ENCODE measurements at regions not wholly inside any gene's neighbourhood (a gene's known extent, or its start where the extent isn't known, plus 50 kb on each side); places are given as distances from the start of the nearest gene placed in this dataset.

GRCh38 chr9:647522-647921 lies 194.0 kb upstream of the DMRT1 start:
- intact Hi-C loops (cut with DNase I; ENCODE audit: low total_unique reads), result no loop called here

GRCh38 chr9:649128-650074 lies 192.1 kb upstream of the DMRT1 start:
- no peak for DNase-seq (ENCODE audit: low spot score in 2 of 2)
- intact Hi-C loops (cut with DNase I; ENCODE audit: low total_unique reads), result no loop called here
- 47 to 52% methylated on average over 9 of the region's 9 CpGs for WGBS, 2 donors
- H3K4me3 ChIP-seq (ENCODE audit: low read depth, poor library complexity, severe bottlenecking), result no peak overlapping the region
- no peak for TF ChIP-seq CTCF (IDR thresholded peaks at IDR 0.05)
- TF ChIP-seq POLR2A (IDR thresholded peaks at IDR 0.05), result no peak

More at GRCh38 chr9:647522-647921, 194.0 kb upstream of the DMRT1 start:
- no peak for DNase-seq (ENCODE audit: low spot score in 2 of 2)
- no peak for TF ChIP-seq CTCF (IDR thresholded peaks at IDR 0.05)
- 93 to 97% methylated on average over 4 of the region's 4 CpGs for WGBS, 2 donors
- H3K4me3 ChIP-seq (ENCODE audit: low read depth, poor library complexity, severe bottlenecking), result no peak overlapping the region

GRCh38 chr9:650362-650761 lies 191.1 kb upstream of the DMRT1 start:
- WGBS, 2 donors, result 52 to 70% methylated on average over 1 of the region's 1 CpG
- H3K4me3 ChIP-seq (ENCODE audit: low read depth, poor library complexity, severe bottlenecking), result no peak overlapping the region
- TF ChIP-seq POLR2A (IDR thresholded peaks at IDR 0.05), result no peak
- TF ChIP-seq CTCF (IDR thresholded peaks at IDR 0.05), result no peak
- intact Hi-C loops (cut with DNase I; ENCODE audit: low total_unique reads), result no loop called here
- no peak for DNase-seq (ENCODE audit: low spot score in 2 of 2)

- TF ChIP-seq POLR2A (IDR thresholded peaks at IDR 0.05) (no peak), CTCF (IDR thresholded peaks at IDR 0.05) (no peak)
- WGBS, 2 donors, result 50 to 64% methylated on average over 2 of the region's 2 CpGs
- intact Hi-C loops (cut with DNase I; ENCODE audit: low total_unique reads), result no loop called here
- H3K4me3 ChIP-seq (ENCODE audit: low read depth, poor library complexity, severe bottlenecking), result no peak overlapping the region
- no peak for DNase-seq (ENCODE audit: low spot score in 2 of 2)
Measured at GRCh38 chr9:651371-651770, 190.1 kb upstream of the DMRT1 start.

- DNase-seq (ENCODE audit: low spot score in 2 of 2), result peak in 1 of 2 donors; percentile 35
- H3K4me3 ChIP-seq (ENCODE audit: low read depth, poor library complexity, severe bottlenecking), result no peak overlapping the region
- no peak for TF ChIP-seq CTCF (IDR thresholded peaks at IDR 0.05)
- no peak for TF ChIP-seq POLR2A (IDR thresholded peaks at IDR 0.05)
- WGBS, 2 donors, result 56 to 57% methylated on average over 9 of the region's 9 CpGs
- intact Hi-C loops (cut with DNase I; ENCODE audit: low total_unique reads), result no loop called here
Measured at GRCh38 chr9:652914-653313, 188.6 kb upstream of the DMRT1 start.

All from lower leg skin (tissue), 4 donors.